HCT116 (cell line): ENCODE measurements at regions not wholly inside any gene's neighbourhood (a gene's known extent, or its start where the extent isn't known, plus 50 kb on each side); places are given as distances from the start of the nearest gene placed in this dataset.
"Not testable (repeated sequence)": the region's sequence is repeated elsewhere in the genome, so short reads cannot be mapped to it uniquely, and the experiment has no call there.

Experiments
- ATAC-seq: fragments of 200-7000 bp; cut with Tn5 transposase; 2 replicates; pipeline ENCODE4 v1.9.1; 2020; ENCODE audit warnings: mild to moderate bottlenecking, moderate library complexity
- BruUV-seq: library from RNA; stranded (reverse); fragments of 400-500 nt; replicated peaks from 2 replicates; lab custom pipeline; 2021; lab: Mats Ljungman, UMichigan
- CTCF ChIA-PET: fragments of 300-600 bp; sonication (Branson Sonifier 250); formaldehyde crosslinking; loops from one replicate; lab custom pipeline; 2021; ENCODE audit warnings: antibody characterized with exemption; lab: Charles Lee
- POLR2A ChIA-PET: fragments of 300-600, 350-600 bp; sonication (Branson Sonifier 250); formaldehyde crosslinking; loops from one replicate; lab custom pipeline; 2021; ENCODE audit warnings: antibody characterized with exemption; lab: Charles Lee
- RAD21 ChIA-PET, 2 experiments: fragments of 300-600 bp; sonication (Branson Sonifier 250); formaldehyde crosslinking; loops; one replicate each; lab custom pipeline; 2023; ENCODE audit warnings: low total read pairs in 2 of 2; ENCODE audit not compliant: uncharacterized antibody in 2 of 2, unreplicated experiment in 2 of 2, low non-redundant PET in 1 of 2; lab: Charles Lee
- DNase-seq: peaks from one replicate; pipeline ENCODE4 v3.0.0-alpha.2; 2010; ENCODE audit warnings: low read depth, low spot score
- H2AFZ ChIP-seq: fragments of 200-600 bp; shearing (Covaris generic), sonication (generic); 2 replicates; pipeline ENCODE4 v1.6.1; 2017; ENCODE audit warnings: low read depth, mixed run types, mixed read lengths, antibody characterized with exemption, low read length; ENCODE audit not compliant: poor library complexity, severe bottlenecking
- H3K27ac ChIP-seq: 2 replicates; pipeline ENCODE4 v1.5.1; 2012; ENCODE audit warnings: low read depth, low read length
- H3K27me3 ChIP-seq: fragments of 200-600 bp; sonication (generic); 2 replicates; pipeline ENCODE4 v1.6.1; 2016; ENCODE audit warnings: mixed run types, low read length, mixed read lengths; ENCODE audit not compliant: insufficient read depth
- H3K36me3 ChIP-seq, 2 experiments: fragments of 200-500 bp in 1 of 2; fragments of 200-600 bp in 1 of 2; sonication (Bioruptor generic) in 1 of 2; sonication (generic) in 1 of 2; 2 replicates each; pipeline versions ENCODE4 v1.5.1 to v1.6.1; 2014 to 2016; ENCODE audit warnings: low read length in 2 of 2, inconsistent platforms in 1 of 2, mixed read lengths in 1 of 2, mixed run types in 1 of 2; ENCODE audit not compliant: insufficient read depth in 2 of 2, control insufficient read depth in 1 of 2
- H3K4me1 ChIP-seq, 2 experiments: fragments of 200-600 bp in 1 of 2; sonication (generic) in 1 of 2; 2 replicates each; pipeline versions ENCODE4 v1.5.1 to v1.6.1; 2012 to 2017; ENCODE audit warnings: low read length in 2 of 2, inconsistent platforms in 1 of 2, mild to moderate bottlenecking in 1 of 2, mixed read lengths in 1 of 2, mixed run types in 1 of 2, moderate library complexity in 1 of 2; ENCODE audit not compliant: insufficient read depth in 2 of 2, control insufficient read depth in 1 of 2
- H3K4me2 ChIP-seq: fragments of 200-600 bp; sonication (generic); 2 replicates; pipeline ENCODE4 v1.6.1; 2017; ENCODE audit warnings: mixed run types, low read length, mixed read lengths
- H3K4me3 ChIP-seq, 2 experiments: fragments of 200-600 bp in 1 of 2; sonication (generic) in 1 of 2; replicated peaks in 1 of 2; 2 replicates each; pipeline ENCODE4 v1.5.1; 2011 to 2016; ENCODE audit warnings: low read length in 2 of 2, control low read depth in 1 of 2, low read depth in 1 of 2, mild to moderate bottlenecking in 1 of 2, mixed read lengths in 1 of 2, mixed run types in 1 of 2
- H3K79me2 ChIP-seq: fragments of 200-600 bp; sonication (generic); 2 replicates; pipeline ENCODE4 v1.6.1; 2017; ENCODE audit warnings: mild to moderate bottlenecking, mixed run types, low read length, moderate library complexity, mixed read lengths; ENCODE audit not compliant: insufficient read depth
- H3K9ac ChIP-seq: fragments of 200-600 bp; sonication (generic); 2 replicates; pipeline ENCODE4 v1.6.1; 2016; ENCODE audit warnings: low read length, mixed read lengths
- H3K9me2 ChIP-seq: fragments of 200-600 bp; sonication (generic), shearing (Covaris generic); 2 replicates; pipeline ENCODE4 v1.6.1; 2017; ENCODE audit warnings: mixed run types, mild to moderate bottlenecking, moderate library complexity; ENCODE audit not compliant: insufficient read depth
- H3K9me3 ChIP-seq, 2 experiments: fragments of 200-500 bp in 1 of 2; fragments of 200-600 bp in 1 of 2; sonication (Bioruptor generic) in 1 of 2; sonication (generic) in 1 of 2; 2 replicates each; pipeline ENCODE4 v1.6.1; 2014 to 2017; ENCODE audit warnings: low read length in 2 of 2, mixed read lengths in 2 of 2, inconsistent platforms in 1 of 2, low read depth in 1 of 2, mild to moderate bottlenecking in 1 of 2, mixed run types in 1 of 2, moderate library complexity in 1 of 2; ENCODE audit not compliant: control insufficient read depth in 1 of 2, insufficient read depth in 1 of 2
- H4K20me1 ChIP-seq: fragments of 200-600 bp; sonication (generic), shearing (Covaris generic); 2 replicates; pipeline ENCODE4 v1.6.1; 2017; ENCODE audit warnings: mixed run types, mild to moderate bottlenecking, moderate library complexity; ENCODE audit not compliant: insufficient read depth
- CEBPB ChIP-seq: IDR thresholded peaks from 2 replicates; pipeline ENCODE4 v1.6.1; 2012; ENCODE audit warnings: low read depth
- CTCF ChIP-seq, 3 experiments: fragments of 200-600 bp in 1 of 3; sonication (generic) in 1 of 3; IDR thresholded peaks in 2 of 3; conservative IDR thresholded peaks in 1 of 3; 2 replicates each; pipeline ENCODE4 v1.5.1; 2012 to 2017; ENCODE audit warnings: low read depth in 2 of 3, low read length in 2 of 3, antibody characterized with exemption in 1 of 3, borderline replicate concordance in 1 of 3, control low read depth in 1 of 3, mild to moderate bottlenecking in 1 of 3, mixed read lengths in 1 of 3, mixed run types in 1 of 3, moderate library complexity in 1 of 3; ENCODE audit not compliant: insufficient read depth in 1 of 3
- ELF1 ChIP-seq: IDR thresholded peaks from 2 replicates; pipeline ENCODE4 v1.6.1; 2012; ENCODE audit warnings: low read depth, borderline replicate concordance
- EZH2 ChIP-seq: fragments of 200-600 bp; sonication (generic); IDR thresholded peaks from 2 replicates; pipeline ENCODE4 v1.6.1; 2017; ENCODE audit warnings: antibody characterized with exemption, mixed run types
- FOSL1 ChIP-seq: IDR thresholded peaks from 2 replicates; pipeline ENCODE4 v1.6.1; 2012; ENCODE audit warnings: low read depth
- JUND ChIP-seq: IDR thresholded peaks from 2 replicates; pipeline ENCODE4 v1.6.1; 2012
- POLR2A ChIP-seq: IDR thresholded peaks from 2 replicates; pipeline ENCODE4 v1.7.0; 2011; ENCODE audit warnings: borderline replicate concordance; ENCODE audit not compliant: insufficient read depth, insufficient read length; ENCODE audit errors: extremely low read depth
- SIN3A ChIP-seq: IDR thresholded peaks from 2 replicates; pipeline ENCODE4 v1.6.1; 2012; ENCODE audit warnings: low read depth
- SRF ChIP-seq: IDR thresholded peaks from 2 replicates; pipeline ENCODE4 v1.6.1; 2012; ENCODE audit warnings: low read depth
- ZFX ChIP-seq: fragments of 450-650 bp; IDR thresholded peaks from 2 replicates; pipeline ENCODE4 v1.6.1; 2017
- intact Hi-C: fragments of 100-400 bp; cut with micrococcal nuclease; formaldehyde crosslinking; loops from 2 replicates; pipeline ENCODE4 v1.10.0; 2022

DNA sequence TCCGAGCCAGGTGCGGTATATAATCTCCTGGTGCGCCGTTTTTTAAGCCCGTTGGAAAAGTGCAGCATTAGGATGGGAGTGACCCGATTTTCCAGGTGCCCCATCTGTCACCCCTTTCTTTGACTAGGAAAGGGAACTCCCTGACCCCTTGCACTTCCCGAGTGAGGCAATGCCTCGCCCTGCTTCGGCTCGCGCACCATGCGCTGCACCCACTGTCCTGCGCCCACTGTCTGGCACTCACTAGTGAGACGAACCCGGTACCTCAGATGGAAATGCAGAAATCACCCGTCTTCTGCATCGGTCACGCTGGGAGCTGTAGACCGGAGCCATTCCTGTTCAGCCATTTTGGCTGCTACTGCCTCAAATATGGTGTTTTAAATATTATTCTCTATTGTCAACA is 198.0 kb downstream of the MEIS1 start:
- intact Hi-C loops, H3K27ac ChIP-seq, H3K9me2 ChIP-seq, CTCF ChIA-PET, H3K4me1 ChIP-seq, ATAC-seq, H3K9me3 ChIP-seq, H2AFZ ChIP-seq, DNase-seq, BruUV-seq, POLR2A ChIA-PET, H3K36me3 ChIP-seq, RAD21 ChIA-PET, H3K4me2 ChIP-seq, H3K27me3 ChIP-seq, H3K4me3 ChIP-seq, H4K20me1 ChIP-seq, H3K79me2 ChIP-seq, H3K9ac ChIP-seq: not testable (repeated sequence)

DNA sequence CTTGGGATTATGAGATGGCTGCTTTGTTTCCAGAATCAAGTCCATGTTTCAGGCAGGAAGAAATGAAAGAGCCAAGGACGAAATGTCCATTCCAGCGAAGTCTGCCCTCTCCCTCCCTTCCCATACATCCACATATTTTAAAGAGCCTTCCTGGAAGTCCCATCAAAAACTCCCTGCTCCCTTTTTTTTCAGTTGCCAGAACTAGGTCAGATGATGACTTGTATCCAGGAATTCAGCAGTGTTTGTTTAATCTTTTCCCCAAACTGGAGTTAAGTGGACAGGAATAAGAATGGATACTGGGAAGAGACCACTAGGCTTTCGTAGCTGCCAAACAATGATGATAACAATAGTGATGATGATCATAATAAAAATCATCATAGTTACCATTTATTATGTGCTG is 198.7 kb downstream of the MEIS1 start:
- Histone ChIP-seq H3K27ac (no peak overlapping the region), H3K79me2 (no peaks in the 10 kb centered on the region), H3K4me3 (no peak overlapping the region), H3K4me1 (no peaks in the 10 kb centered on the region), H3K4me2 (no peak overlapping the region), H3K27me3 (no peaks in the 10 kb centered on the region), H3K9me3 (peaks cover 0 to 4% of the 10 kb centered on the region in 2 experiments; a peak in 1 of 4 replicates), H3K9ac (no peak overlapping the region), H3K9me2 (no peaks in the 10 kb centered on the region), H3K36me3 (no peaks in the 10 kb centered on the region), H4K20me1 (no peaks in the 10 kb centered on the region), H2AFZ (no peak overlapping the region)
- no TSS peak for BruUV-seq
- ChIA-PET CTCF (no interaction called here), POLR2A (no interaction called here), RAD21 (no interaction called here)
- ATAC-seq (no peak), DNase-seq (no peak)
- TF ChIP-seq FOSL1: no peak
- no peak for TF ChIP-seq ELF1
- no peak for TF ChIP-seq CEBPB
- intact Hi-C loops: no loop called here

- no peaks in the 10 kb centered on the region for H4K20me1 ChIP-seq
- ATAC-seq (no peak), DNase-seq (no peak)
- H3K9me2 ChIP-seq: no peaks in the 10 kb centered on the region
- no peaks in the 10 kb centered on the region for H3K36me3 ChIP-seq
- no peak overlapping the region for H3K27ac ChIP-seq
- H3K9ac ChIP-seq: no peak overlapping the region
- ChIA-PET RAD21 (no interaction called here), POLR2A (no interaction called here), CTCF (no interaction called here)
- H3K4me1 ChIP-seq: no peaks in the 10 kb centered on the region
- peaks cover 0 to 4% of the 10 kb centered on the region in 2 experiments; a peak in 1 of 4 replicates for H3K9me3 ChIP-seq
- H2AFZ ChIP-seq: no peak overlapping the region
- H3K27me3 ChIP-seq: no peaks in the 10 kb centered on the region
- H3K4me2 ChIP-seq: no peak overlapping the region
- H3K79me2 ChIP-seq: no peaks in the 10 kb centered on the region
- TF ChIP-seq CTCF (IDR thresholded peaks at IDR 0.05 in 2 of 3, conservative IDR thresholded peaks at IDR 0.05 in 1 of 3; ENCODE audit: borderline replicate concordance in 1 of 3, insufficient read depth in 1 of 3, low read depth in 2 of 3, low read length in 2 of 3): no peak
- TF ChIP-seq POLR2A: no peak
- no peak for TF ChIP-seq SIN3A
- TF ChIP-seq JUND: no peak
- TF ChIP-seq SRF: no peak
- TF ChIP-seq ELF1: no peak
- TF ChIP-seq EZH2: no peak
- TF ChIP-seq ZFX: no peak
- intact Hi-C loops: no loop called here
- no peak overlapping the region for H3K4me3 ChIP-seq
- no TSS peak for BruUV-seq
These were observed 199.9 kb downstream of the MEIS1 start for GRCh38 chr2:66634784-66635183.
